ENCODE measurements at regions not wholly inside any gene's neighbourhood (a gene's known extent, or its start where the extent isn't known, plus 50 kb on each side); places are given as distances from the start of the nearest gene placed in this dataset.

DNA sequence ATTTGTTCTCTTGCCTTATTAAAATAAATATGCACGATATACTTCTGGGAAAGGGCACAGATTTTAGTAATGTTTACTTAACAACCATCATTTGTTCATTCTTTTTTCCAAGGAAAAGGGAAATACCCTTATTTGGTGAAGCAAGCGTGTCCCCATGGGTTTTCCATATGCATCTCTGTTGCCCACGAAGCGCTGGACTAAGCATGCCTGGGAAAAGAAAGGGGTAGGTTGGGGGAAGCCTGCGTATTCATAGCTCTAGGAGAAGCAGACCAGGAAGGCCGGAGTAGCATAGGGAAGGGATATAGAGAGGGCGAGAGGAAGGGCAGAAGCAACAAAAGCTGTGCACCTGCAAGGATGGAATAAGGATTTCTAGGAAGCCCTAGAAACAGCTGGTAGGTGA is 61.8 kb upstream of the ACO1 start:
- in situ Hi-C loops (cut with HindIII; ENCODE audit: low sequenced_read_pairs), result no loop called here

DNA sequence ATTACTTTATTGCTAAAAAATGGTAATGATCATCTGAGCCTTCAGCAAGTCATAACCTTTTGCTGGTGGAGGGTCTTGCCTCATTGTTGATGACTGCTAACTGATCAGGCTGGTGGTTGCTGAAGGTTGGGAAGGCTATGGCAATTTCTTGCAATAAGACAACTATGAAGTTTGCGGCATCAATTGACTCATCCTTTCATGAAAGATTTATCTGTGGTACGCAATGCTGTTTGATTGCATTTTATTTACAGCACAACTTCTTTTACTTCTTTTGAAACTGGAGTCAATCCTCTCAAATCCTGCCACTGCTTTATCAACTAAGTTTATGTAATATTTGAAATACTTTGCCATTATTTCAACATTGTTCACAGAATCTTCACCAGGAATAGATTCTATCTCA is 58.3 kb upstream of the ACO1 start:
- in situ Hi-C loops (cut with HindIII; ENCODE audit: low sequenced_read_pairs), result no loop called here

DNA sequence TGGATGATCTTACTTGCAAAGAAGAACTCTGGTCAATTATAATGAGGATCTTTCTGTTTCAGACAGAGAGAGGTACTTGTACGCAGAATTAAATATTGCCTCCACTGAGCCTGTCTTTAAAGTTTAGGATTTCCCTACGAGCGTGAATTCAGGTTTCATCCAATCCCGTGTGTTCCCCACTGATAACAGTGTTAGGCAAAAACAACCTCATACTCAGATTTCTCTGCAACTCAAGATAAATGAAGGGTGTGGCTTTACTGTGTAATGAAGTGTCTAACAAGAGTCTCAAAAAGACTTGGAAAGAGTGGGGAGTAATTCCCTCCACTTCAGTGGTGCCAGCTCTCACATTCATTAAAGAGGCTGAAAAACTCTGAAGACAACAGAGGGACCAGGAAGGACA is 53.2 kb upstream of the ACO1 start:
- in situ Hi-C loops (cut with HindIII; ENCODE audit: low sequenced_read_pairs), result no loop called here

DNA sequence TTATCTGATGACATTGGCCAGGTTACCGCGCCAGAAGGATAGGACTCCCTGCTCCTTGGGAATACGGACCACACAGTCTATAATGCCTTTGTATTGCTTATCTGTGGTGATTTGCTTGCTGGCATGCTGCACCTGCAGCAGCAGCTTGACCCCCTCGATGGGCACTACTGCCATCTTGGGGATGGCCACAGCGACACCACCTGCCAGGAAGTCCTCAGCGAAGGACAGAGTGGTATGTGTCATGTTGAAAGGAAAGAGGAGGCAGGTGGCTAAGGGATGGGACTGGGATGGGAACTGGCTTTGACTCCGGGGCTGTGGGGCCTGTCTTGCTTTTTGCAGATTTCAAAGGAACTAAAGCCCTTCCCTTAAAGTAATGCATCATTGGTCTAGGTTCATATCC is 50.3 kb upstream of the ACO1 start:
- in situ Hi-C loops (cut with HindIII; ENCODE audit: low sequenced_read_pairs), result no loop called here

Data from DLD1 (cell line).